GM19452 (cell line): ENCODE measurements at regions not wholly inside any gene's neighbourhood (a gene's known extent, or its start where the extent isn't known, plus 50 kb on each side); places are given as distances from the start of the nearest gene placed in this dataset.

Experiments used
- ATAC-seq: cut with Tn5 transposase; IDR thresholded peaks from one replicate; pipeline ENCODE4 v1.9.1; 2021; ENCODE audit not compliant: unreplicated experiment

- no peak for ATAC-seq
These were observed 198.5 kb downstream of the ADGRG6 start for GRCh38 chr6:142500250-142500786.

GRCh38 chr6:142501795-142502194, 200.0 kb downstream of the ADGRG6 start:
- ATAC-seq: no peak

- ATAC-seq: no peak
These were observed 205.3 kb downstream of the ADGRG6 start for GRCh38 chr6:142507065-142507464.

- no peak for ATAC-seq
These were observed 208.4 kb downstream of the ADGRG6 start for GRCh38 chr6:142510211-142510610.

GRCh38 chr6:142518126-142518525, 216.3 kb downstream of the ADGRG6 start:
- ATAC-seq: no peak

GRCh38 chr6:142518761-142519160, 217.0 kb downstream of the ADGRG6 start:
- no peak for ATAC-seq

- no peak for ATAC-seq
These were observed 220.0 kb downstream of the ADGRG6 start for GRCh38 chr6:142521791-142522190.

- no peak for ATAC-seq
These were observed 221.9 kb downstream of the ADGRG6 start for GRCh38 chr6:142523515-142524375.

- no peak for ATAC-seq
These were observed 228.8 kb downstream of the ADGRG6 start for GRCh38 chr6:142530566-142530965.

GRCh38 chr6:142531727-142532126, 229.9 kb downstream of the ADGRG6 start:
- ATAC-seq: no peak

- ATAC-seq: no peak
These were observed 232.3 kb downstream of the ADGRG6 start for GRCh38 chr6:142534076-142534475.

GRCh38 chr6:142534484-142534883, 232.7 kb downstream of the ADGRG6 start:
- no peak for ATAC-seq

- no peak for ATAC-seq
These were observed 236.0 kb downstream of the ADGRG6 start for GRCh38 chr6:142537612-142538478.

- no peak for ATAC-seq
These were observed 241.0 kb downstream of the ADGRG6 start for GRCh38 chr6:142542704-142543233.

GRCh38 chr6:142543606-142544005, 241.8 kb downstream of the ADGRG6 start:
- ATAC-seq: no peak

GRCh38 chr6:142544199-142544838, 242.5 kb downstream of the ADGRG6 start:
- ATAC-seq: no peak

- no peak for ATAC-seq
These were observed 243.3 kb downstream of the ADGRG6 start for GRCh38 chr6:142545147-142545546.

- no peak for ATAC-seq
These were observed 246.8 kb downstream of the ADGRG6 start for GRCh38 chr6:142548566-142548965.

- ATAC-seq: no peak
These were observed 248.7 kb downstream of the ADGRG6 start for GRCh38 chr6:142550310-142551063.

- no peak for ATAC-seq
These were observed 249.5 kb downstream of the ADGRG6 start for GRCh38 chr6:142551274-142551811.
